HG02623 (cell line): ENCODE measurements at regions not wholly inside any gene's neighbourhood (a gene's known extent, or its start where the extent isn't known, plus 50 kb on each side); places are given as distances from the start of the nearest gene placed in this dataset.
"Not testable (repeated sequence)": the region's sequence is repeated elsewhere in the genome, so short reads cannot be mapped to it uniquely, and the experiment has no call there.

ENCODE experiments used
- ATAC-seq: cut with Tn5 transposase; IDR thresholded peaks from one replicate; pipeline ENCODE4 v1.9.1; 2021; ENCODE audit warnings: moderate library complexity; ENCODE audit not compliant: unreplicated experiment

GRCh38 chr3:43236008-43236407 lies 50.3 kb upstream of the SNRK start:
- ATAC-seq, result no peak

GRCh38 chr3:43233062-43233461 lies 53.3 kb upstream of the SNRK start:
- ATAC-seq, result no peak

- no peak for ATAC-seq
Measured at GRCh38 chr3:43231276-43232000, 54.9 kb upstream of the SNRK start.

GRCh38 chr3:43229865-43230264 lies 56.5 kb upstream of the SNRK start:
- ATAC-seq, result not testable (repeated sequence)

- ATAC-seq, result not testable (repeated sequence)
Measured at GRCh38 chr3:43227685-43228084, 58.7 kb upstream of the SNRK start.

GRCh38 chr3:43224405-43225073 lies 61.8 kb upstream of the SNRK start:
- ATAC-seq, result no peak

- ATAC-seq, result no peak
Measured at GRCh38 chr3:43223670-43224364, 62.5 kb upstream of the SNRK start.

- no peak for ATAC-seq
Measured at GRCh38 chr3:43222590-43222989, 63.8 kb upstream of the SNRK start.

GRCh38 chr3:43221076-43221475 lies 65.3 kb upstream of the SNRK start:
- no peak for ATAC-seq

- no peak for ATAC-seq
Measured at GRCh38 chr3:43219616-43220015, 66.7 kb upstream of the SNRK start.

- ATAC-seq, result no peak
Measured at GRCh38 chr3:43218921-43219320, 67.4 kb upstream of the SNRK start.

- no peak for ATAC-seq
Measured at GRCh38 chr3:43218156-43218555, 68.2 kb upstream of the SNRK start.

- ATAC-seq, result no peak
Measured at GRCh38 chr3:43217633-43218032, 68.7 kb upstream of the SNRK start.

GRCh38 chr3:43217206-43217605 lies 69.1 kb upstream of the SNRK start:
- no peak for ATAC-seq

GRCh38 chr3:43215663-43216275 lies 70.6 kb upstream of the SNRK start:
- ATAC-seq, result no peak

GRCh38 chr3:43215138-43215537 lies 71.2 kb upstream of the SNRK start:
- no peak for ATAC-seq

- no peak for ATAC-seq
Measured at GRCh38 chr3:43214616-43215015, 71.7 kb upstream of the SNRK start.

- no peak for ATAC-seq
Measured at GRCh38 chr3:43213631-43214030, 72.7 kb upstream of the SNRK start.

GRCh38 chr3:43212914-43213611 lies 73.3 kb upstream of the SNRK start:
- no peak for ATAC-seq

GRCh38 chr3:43211681-43212080 lies 74.7 kb upstream of the SNRK start:
- ATAC-seq, result no peak
